ENCODE measurements at regions not wholly inside any gene's neighbourhood (a gene's known extent, or its start where the extent isn't known, plus 50 kb on each side); places are given as distances from the start of the nearest gene placed in this dataset.
A peak's percentile ranks its signal among the peaks of the same experiment; 100 is the strongest.

GRCh38 chr2:71944806-71945602 lies 202.7 kb downstream of the CYP26B1 start:
- no peak for ATAC-seq
- Histone ChIP-seq H3K27ac (no peak overlapping the region), H3K36me3 (no peaks in the 10 kb centered on the region), H3K27me3 (no peaks in the 10 kb centered on the region), H3K4me1 (peaks cover 0 to 40% (median 0%) of the 10 kb centered on the region in 4 donors), H3K9me3 (no peaks in the 10 kb centered on the region), H3K4me3 (no peak overlapping the region)
- WGBS (ENCODE audit: insufficient coverage, low coverage, low lambda C conversion rate, missing lambda C conversion rate) = 50% methylated on average over 3 of the region's 13 CpGs
- DNase-seq = no peak
- no peak for TF ChIP-seq CTCF (IDR thresholded peaks at IDR 0.05)
- intact Hi-C loops (cut with DNase I) = no loop called here

- intact Hi-C loops (cut with DNase I) = no loop called here
- Histone ChIP-seq H3K27ac (no peak overlapping the region), H3K27me3 (no peaks in the 10 kb centered on the region), H3K4me1 (peaks cover 0 to 40% (median 0%) of the 10 kb centered on the region in 4 donors), H3K36me3 (no peaks in the 10 kb centered on the region), H3K9me3 (no peaks in the 10 kb centered on the region), H3K4me3 (no peak overlapping the region)
- TF ChIP-seq POLR2A (IDR thresholded peaks at IDR 0.05) (no peak), CTCF (IDR thresholded peaks at IDR 0.05) (no peak)
- WGBS (ENCODE audit: insufficient coverage, low coverage, low lambda C conversion rate, missing lambda C conversion rate) = 75% methylated on average over 3 of the region's 8 CpGs
- ATAC-seq (no peak), DNase-seq (no peak)
Observed at GRCh38 chr2:71944183-71944550, 203.5 kb downstream of the CYP26B1 start.

- Histone ChIP-seq H3K9me3 (no peaks in the 10 kb centered on the region), H3K27me3 (no peaks in the 10 kb centered on the region), H3K36me3 (no peaks in the 10 kb centered on the region), H3K4me1 (peaks cover 0 to 37% (median 0%) of the 10 kb centered on the region in 4 donors), H3K4me3 (no peak overlapping the region), H3K27ac (no peak overlapping the region)
- 83% methylated on average over 14 of the region's 17 CpGs for WGBS (ENCODE audit: insufficient coverage, low coverage, low lambda C conversion rate, missing lambda C conversion rate)
- DNase-seq (no peak), ATAC-seq (peak in 1 of 4 donors; percentile 15)
- TF ChIP-seq POLR2A (IDR thresholded peaks at IDR 0.05) = no peak
- TF ChIP-seq CTCF (IDR thresholded peaks at IDR 0.05) = no peak
- intact Hi-C loops (cut with DNase I) = no loop called here
Observed at GRCh38 chr2:71943238-71944182, 204.2 kb downstream of the CYP26B1 start.

- ATAC-seq = no peak
- DNase-seq = no peak
Observed at GRCh38 chr2:71941726-71942525, 205.7 kb downstream of the CYP26B1 start.

More at GRCh38 chr2:71941726-71942525, 205.7 kb downstream of the CYP26B1 start:
- Histone ChIP-seq H3K9me3 (no peaks in the 10 kb centered on the region), H3K36me3 (no peaks in the 10 kb centered on the region), H3K4me3 (no peak overlapping the region), H3K27me3 (no peaks in the 10 kb centered on the region), H3K4me1 (peaks cover 0 to 34% (median 0%) of the 10 kb centered on the region in 4 donors), H3K27ac (no peak overlapping the region)
- TF ChIP-seq CTCF (IDR thresholded peaks at IDR 0.05) = no peak
- TF ChIP-seq POLR2A (IDR thresholded peaks at IDR 0.05) = no peak
- intact Hi-C loops (cut with DNase I) = no loop called here
- 69% methylated on average over 6 of the region's 11 CpGs for WGBS (ENCODE audit: insufficient coverage, low coverage, low lambda C conversion rate, missing lambda C conversion rate)
